ENCODE measurements at regions not wholly inside any gene's neighbourhood (a gene's known extent, or its start where the extent isn't known, plus 50 kb on each side); places are given as distances from the start of the nearest gene placed in this dataset.
A peak's percentile ranks its signal among the peaks of the same experiment; 100 is the strongest.

- peak; percentile 13 for DNase-seq
These were observed 105.0 kb downstream of the SPRY2 start for GRCh38 chr13:80235967-80236302.

GRCh38 chr13:80235166-80235966, 105.6 kb downstream of the SPRY2 start:
- DNase-seq = peak; percentile 44

- DNase-seq = no peak
These were observed 113.3 kb downstream of the SPRY2 start for GRCh38 chr13:80227645-80228044.

- no peak for DNase-seq
These were observed 114.3 kb downstream of the SPRY2 start for GRCh38 chr13:80226645-80227044.

GRCh38 chr13:80224468-80224867, 116.5 kb downstream of the SPRY2 start:
- no peak for DNase-seq

- DNase-seq = no peak
These were observed 123.1 kb downstream of the SPRY2 start for GRCh38 chr13:80217614-80218456.

GRCh38 chr13:80215368-80215767, 125.6 kb downstream of the SPRY2 start:
- DNase-seq = no peak

GRCh38 chr13:80214521-80214991, 126.4 kb downstream of the SPRY2 start:
- DNase-seq = peak; percentile 27

- no peak for DNase-seq
These were observed 126.9 kb downstream of the SPRY2 start for GRCh38 chr13:80214050-80214449.

GRCh38 chr13:80213201-80213600, 127.7 kb downstream of the SPRY2 start:
- no peak for DNase-seq

GRCh38 chr13:80211566-80211965, 129.4 kb downstream of the SPRY2 start:
- no peak for DNase-seq

GRCh38 chr13:80204642-80205041, 136.3 kb downstream of the SPRY2 start:
- DNase-seq = no peak

- no peak for DNase-seq
These were observed 137.4 kb downstream of the SPRY2 start for GRCh38 chr13:80203496-80203895.

GRCh38 chr13:80201694-80202468, 139.0 kb downstream of the SPRY2 start:
- DNase-seq = no peak

GRCh38 chr13:80199585-80200292, 141.2 kb downstream of the SPRY2 start:
- no peak for DNase-seq

- no peak for DNase-seq
These were observed 141.9 kb downstream of the SPRY2 start for GRCh38 chr13:80199067-80199466.

- DNase-seq = no peak
These were observed 144.2 kb downstream of the SPRY2 start for GRCh38 chr13:80196756-80197155.

- no peak for DNase-seq
These were observed 145.3 kb downstream of the SPRY2 start for GRCh38 chr13:80195649-80196048.

GRCh38 chr13:80189889-80190597, 150.9 kb downstream of the SPRY2 start:
- no peak for DNase-seq

- no peak for DNase-seq
These were observed 160.1 kb downstream of the SPRY2 start for GRCh38 chr13:80180740-80181355.

GRCh38 chr13:80177327-80177726, 163.6 kb downstream of the SPRY2 start:
- no peak for DNase-seq

Data from left kidney (tissue), 1 donor.